ENCODE measurements at regions not wholly inside any gene's neighbourhood (a gene's known extent, or its start where the extent isn't known, plus 50 kb on each side); places are given as distances from the start of the nearest gene placed in this dataset.
A peak's percentile ranks its signal among the peaks of the same experiment; 100 is the strongest.
"Not testable (repeated sequence)": the region's sequence is repeated elsewhere in the genome, so short reads cannot be mapped to it uniquely, and the experiment has no call there.

- no peak for TF ChIP-seq POLR2A (IDR thresholded peaks at IDR 0.05)
- no peak for TF ChIP-seq POLR2AphosphoS5 (IDR thresholded peaks at IDR 0.05; ENCODE audit: insufficient read depth in 1 of 2, low read depth in 1 of 2)
- no peak for TF ChIP-seq CTCF (IDR thresholded peaks at IDR 0.05)
- DNase-seq (ENCODE audit: extremely low spot score in 2 of 2), result no peak
- no peaks in the 10 kb centered on the region for H3K9me3 ChIP-seq
- H3K4me3 ChIP-seq, result no peak overlapping the region
- intact Hi-C loops (cut with DNase I), result no loop called here
- no peak overlapping the region for H3K27ac ChIP-seq
- no peaks in the 10 kb centered on the region for H3K36me3 ChIP-seq
- no peaks in the 10 kb centered on the region for H3K4me1 ChIP-seq
- no peaks in the 10 kb centered on the region for H3K27me3 ChIP-seq
Measured at GRCh38 chr14:105581551-105582341, 55.4 kb downstream of the TMEM121 start.

GRCh38 chr14:105582639-105583038 lies 56.3 kb downstream of the TMEM121 start:
- Histone ChIP-seq H3K27ac (no peak overlapping the region), H3K36me3 (no peaks in the 10 kb centered on the region), H3K4me3 (no peak overlapping the region), H3K4me1 (no peaks in the 10 kb centered on the region), H3K9me3 (no peaks in the 10 kb centered on the region), H3K27me3 (no peaks in the 10 kb centered on the region)
- intact Hi-C loops (cut with DNase I), result no loop called here
- peak; percentile 91 to 100 for DNase-seq (ENCODE audit: extremely low spot score in 2 of 2)
- TF ChIP-seq CTCF (IDR thresholded peaks at IDR 0.05) (no peak), POLR2AphosphoS5 (IDR thresholded peaks at IDR 0.05; ENCODE audit: insufficient read depth in 1 of 2, low read depth in 1 of 2) (no peak), POLR2A (IDR thresholded peaks at IDR 0.05) (no peak)

GRCh38 chr14:105583914-105584313 lies 57.5 kb downstream of the TMEM121 start:
- DNase-seq (ENCODE audit: extremely low spot score in 2 of 2); intact Hi-C loops (cut with DNase I); H3K9me3 ChIP-seq: not testable (repeated sequence)

GRCh38 chr14:105585290-105585689 lies 58.9 kb downstream of the TMEM121 start:
- H3K4me3 ChIP-seq; H3K27me3 ChIP-seq; DNase-seq (ENCODE audit: extremely low spot score in 2 of 2); H3K27ac ChIP-seq; H3K4me1 ChIP-seq; H3K36me3 ChIP-seq; H3K9me3 ChIP-seq; intact Hi-C loops (cut with DNase I): not testable (repeated sequence)

More at GRCh38 chr14:105583914-105584313, 57.5 kb downstream of the TMEM121 start:
- H3K36me3 ChIP-seq, H3K4me3 ChIP-seq, H3K4me1 ChIP-seq, H3K27me3 ChIP-seq, H3K27ac ChIP-seq: not testable (repeated sequence)

- intact Hi-C loops (cut with DNase I); DNase-seq (ENCODE audit: extremely low spot score in 2 of 2): not testable (repeated sequence)
Measured at GRCh38 chr14:105585722-105586121, 59.3 kb downstream of the TMEM121 start.

GRCh38 chr14:105586144-105586872 lies 59.9 kb downstream of the TMEM121 start:
- H3K27me3 ChIP-seq; H3K4me1 ChIP-seq; intact Hi-C loops (cut with DNase I); DNase-seq (ENCODE audit: extremely low spot score in 2 of 2); H3K36me3 ChIP-seq; H3K4me3 ChIP-seq; H3K9me3 ChIP-seq; H3K27ac ChIP-seq: not testable (repeated sequence)

More at GRCh38 chr14:105585722-105586121, 59.3 kb downstream of the TMEM121 start:
- not testable (repeated sequence) for H3K4me3 ChIP-seq, H3K27ac ChIP-seq, H3K27me3 ChIP-seq, H3K36me3 ChIP-seq, H3K4me1 ChIP-seq, H3K9me3 ChIP-seq

GRCh38 chr14:105587034-105587433 lies 60.7 kb downstream of the TMEM121 start:
- H3K9me3 ChIP-seq; H3K27ac ChIP-seq; intact Hi-C loops (cut with DNase I); H3K27me3 ChIP-seq; H3K4me3 ChIP-seq; H3K36me3 ChIP-seq; DNase-seq (ENCODE audit: extremely low spot score in 2 of 2); H3K4me1 ChIP-seq: not testable (repeated sequence)

- H3K4me3 ChIP-seq; H3K36me3 ChIP-seq; H3K9me3 ChIP-seq; H3K27me3 ChIP-seq; H3K27ac ChIP-seq; H3K4me1 ChIP-seq; intact Hi-C loops (cut with DNase I): not testable (repeated sequence)
- peak; percentile 34 to 62 for DNase-seq (ENCODE audit: extremely low spot score in 2 of 2)
Measured at GRCh38 chr14:105587482-105588235, 61.3 kb downstream of the TMEM121 start.
